GM12873 (cell line): ENCODE measurements at regions not wholly inside any gene's neighbourhood (a gene's known extent, or its start where the extent isn't known, plus 50 kb on each side); places are given as distances from the start of the nearest gene placed in this dataset.

ENCODE experiments used
- CTCF ChIP-seq: IDR thresholded peaks from 2 replicates; pipeline ENCODE4 v1.5.1; 2012; ENCODE audit warnings: low read depth, mild to moderate bottlenecking, moderate library complexity, low read length, control low read depth; ENCODE audit not compliant: insufficient read depth; ENCODE audit errors: missing control alignments

- TF ChIP-seq CTCF = no peak
Observed at GRCh38 chr2:153558247-153558646, 79.7 kb upstream of the RPRM start.

DNA sequence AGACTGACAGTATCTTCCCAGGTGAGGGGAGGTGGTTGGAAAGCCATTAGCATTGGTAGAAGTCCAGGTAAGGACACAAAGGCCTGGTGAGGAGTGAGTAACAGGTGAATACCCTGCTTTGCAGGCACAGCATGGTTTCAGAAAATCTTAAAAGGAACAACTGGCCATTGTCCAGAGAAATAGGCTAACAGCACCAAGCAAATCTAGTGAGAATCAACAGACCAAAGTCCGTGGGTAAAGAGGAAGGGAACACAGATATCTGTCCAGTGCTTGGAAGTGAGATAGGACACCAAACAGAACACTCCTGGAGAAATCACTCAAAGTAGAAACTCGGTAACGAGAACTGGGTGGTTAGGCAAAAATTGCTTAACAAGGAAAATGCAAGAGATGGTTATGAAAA is 88.8 kb upstream of the RPRM start:
- no peak for TF ChIP-seq CTCF

- TF ChIP-seq CTCF = no peak
Observed at GRCh38 chr2:153568105-153568504, 89.5 kb upstream of the RPRM start.

GRCh38 chr2:153575171-153575853 is 96.8 kb upstream of the RPRM start:
- TF ChIP-seq CTCF = peak; percentile 21

DNA sequence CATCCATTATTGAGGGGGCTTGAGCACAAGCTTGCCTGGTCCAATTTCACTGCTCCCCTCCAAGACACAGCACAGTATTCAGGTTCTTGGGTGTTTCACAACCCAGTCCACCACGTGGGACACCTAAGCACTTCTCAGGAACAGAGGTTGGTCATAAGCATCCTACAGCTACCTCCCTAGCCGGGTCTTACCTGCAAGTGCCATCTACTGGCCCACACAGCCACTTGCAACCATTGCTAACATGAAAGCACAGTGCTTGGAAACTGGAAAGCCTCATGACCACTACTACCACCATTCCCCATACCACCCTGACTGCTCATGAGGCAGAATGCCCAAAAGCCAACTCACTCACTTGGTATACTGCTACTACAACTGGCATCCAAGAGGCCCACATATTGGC is 105.7 kb upstream of the RPRM start:
- TF ChIP-seq CTCF = no peak

DNA sequence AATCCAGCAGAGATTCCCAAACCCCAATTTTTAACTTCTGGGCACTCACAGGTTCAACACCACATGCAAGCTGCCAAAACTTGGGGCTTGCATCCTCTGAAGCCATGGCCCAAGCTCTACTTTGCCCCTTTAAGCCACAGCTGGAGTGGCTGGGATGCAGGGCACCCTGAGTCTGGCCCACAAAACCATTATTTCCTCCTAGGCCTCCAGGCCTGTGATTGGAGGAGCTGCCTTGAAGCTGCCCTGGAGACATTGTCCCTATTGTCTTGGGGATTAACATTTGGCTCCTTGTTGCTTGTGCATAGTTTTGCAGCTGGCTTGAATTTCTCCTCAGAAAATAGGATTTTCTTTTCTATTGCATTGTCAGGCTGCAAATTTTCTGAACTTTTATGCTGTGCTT is 109.8 kb upstream of the RPRM start:
- TF ChIP-seq CTCF = no peak

- TF ChIP-seq CTCF = no peak
Observed at GRCh38 chr2:153589586-153589985, 111.0 kb upstream of the RPRM start.

GRCh38 chr2:153595939-153596338 is 117.4 kb upstream of the RPRM start:
- TF ChIP-seq CTCF = no peak
